ENCODE measurements at regions not wholly inside any gene's neighbourhood (a gene's known extent, or its start where the extent isn't known, plus 50 kb on each side); places are given as distances from the start of the nearest gene placed in this dataset.
"Not testable (repeated sequence)": the region's sequence is repeated elsewhere in the genome, so short reads cannot be mapped to it uniquely, and the experiment has no call there.

GRCh38 chrX:34404386-34405070, 252.6 kb downstream of the TMEM47 start:
- FAIRE-seq = no peak

- FAIRE-seq = no peak
These were observed 255.7 kb downstream of the TMEM47 start for GRCh38 chrX:34401411-34401810.

GRCh38 chrX:34382416-34382815, 250.3 kb upstream of the FAM47A start:
- FAIRE-seq = no peak

GRCh38 chrX:34381241-34381640, 249.1 kb upstream of the FAM47A start:
- FAIRE-seq = no peak

- FAIRE-seq = no peak
These were observed 247.8 kb upstream of the FAM47A start for GRCh38 chrX:34379891-34380290.

- no peak for FAIRE-seq
These were observed 245.5 kb upstream of the FAM47A start for GRCh38 chrX:34377645-34378044.

GRCh38 chrX:34371754-34372153, 239.6 kb upstream of the FAM47A start:
- FAIRE-seq = no peak

GRCh38 chrX:34365471-34365870, 233.4 kb upstream of the FAM47A start:
- peak; percentile 47 for FAIRE-seq

- no peak for FAIRE-seq
These were observed 218.6 kb upstream of the FAM47A start for GRCh38 chrX:34350561-34351335.

- no peak for FAIRE-seq
These were observed 210.9 kb upstream of the FAM47A start for GRCh38 chrX:34343001-34343400.

- FAIRE-seq = no peak
These were observed 209.7 kb upstream of the FAM47A start for GRCh38 chrX:34341814-34342213.

- FAIRE-seq = no peak
These were observed 209.1 kb upstream of the FAM47A start for GRCh38 chrX:34341258-34341657.

- peak; percentile 65 for FAIRE-seq
These were observed 205.9 kb upstream of the FAM47A start for GRCh38 chrX:34338046-34338445.

GRCh38 chrX:34335376-34335775, 203.3 kb upstream of the FAM47A start:
- not testable (repeated sequence) for FAIRE-seq

- FAIRE-seq = no peak
These were observed 200.2 kb upstream of the FAM47A start for GRCh38 chrX:34332334-34332733.

- no peak for FAIRE-seq
These were observed 193.3 kb upstream of the FAM47A start for GRCh38 chrX:34325460-34325859.

GRCh38 chrX:34320424-34320823, 188.3 kb upstream of the FAM47A start:
- not testable (repeated sequence) for FAIRE-seq

- peak; percentile 86 for FAIRE-seq
These were observed 168.8 kb upstream of the FAM47A start for GRCh38 chrX:34300871-34301270.

- FAIRE-seq = no peak
These were observed 167.4 kb upstream of the FAM47A start for GRCh38 chrX:34299451-34299967.

GRCh38 chrX:34294665-34295064, 162.6 kb upstream of the FAM47A start:
- no peak for FAIRE-seq

- no peak for FAIRE-seq
These were observed 156.7 kb upstream of the FAM47A start for GRCh38 chrX:34288782-34289181.

- FAIRE-seq = no peak
These were observed 147.9 kb upstream of the FAM47A start for GRCh38 chrX:34279866-34280560.

GRCh38 chrX:34275699-34276098, 143.6 kb upstream of the FAM47A start:
- no peak for FAIRE-seq

GRCh38 chrX:34270434-34270833, 138.3 kb upstream of the FAM47A start:
- FAIRE-seq = no peak

All from A204.1 (cell line).